ENCODE measurements at regions not wholly inside any gene's neighbourhood (a gene's known extent, or its start where the extent isn't known, plus 50 kb on each side); places are given as distances from the start of the nearest gene placed in this dataset.
"Not testable (repeated sequence)": the region's sequence is repeated elsewhere in the genome, so short reads cannot be mapped to it uniquely, and the experiment has no call there.

- no peak for DNase-seq (ENCODE audit: low spot score)
Measured at GRCh38 chr7:91356915-91357314, 92.7 kb downstream of the FZD1 start.

- peak; percentile 26 for DNase-seq (ENCODE audit: low spot score)
Measured at GRCh38 chr7:91357379-91357778, 93.1 kb downstream of the FZD1 start.

- DNase-seq (ENCODE audit: low spot score): no peak
Measured at GRCh38 chr7:91357901-91358300, 93.7 kb downstream of the FZD1 start.

- no peak for DNase-seq (ENCODE audit: low spot score)
Measured at GRCh38 chr7:91358303-91358702, 94.1 kb downstream of the FZD1 start.

GRCh38 chr7:91365097-91365496 lies 100.9 kb downstream of the FZD1 start:
- not testable (repeated sequence) for DNase-seq (ENCODE audit: low spot score)

- DNase-seq (ENCODE audit: low spot score): no peak
Measured at GRCh38 chr7:91366091-91366490, 101.9 kb downstream of the FZD1 start.

GRCh38 chr7:91367812-91368578 lies 103.8 kb downstream of the FZD1 start:
- DNase-seq (ENCODE audit: low spot score): no peak

- DNase-seq (ENCODE audit: low spot score): no peak
Measured at GRCh38 chr7:91372323-91372722, 108.1 kb downstream of the FZD1 start.

GRCh38 chr7:91373111-91373800 lies 109.0 kb downstream of the FZD1 start:
- no peak for DNase-seq (ENCODE audit: low spot score)

GRCh38 chr7:91374321-91374989 lies 110.2 kb downstream of the FZD1 start:
- no peak for DNase-seq (ENCODE audit: low spot score)

GRCh38 chr7:91375378-91375777 lies 111.1 kb downstream of the FZD1 start:
- DNase-seq (ENCODE audit: low spot score): no peak

GRCh38 chr7:91378131-91378530 lies 113.9 kb downstream of the FZD1 start:
- DNase-seq (ENCODE audit: low spot score): no peak

GRCh38 chr7:91379236-91379635 lies 115.0 kb downstream of the FZD1 start:
- no peak for DNase-seq (ENCODE audit: low spot score)

GRCh38 chr7:91379991-91380390 lies 115.8 kb downstream of the FZD1 start:
- no peak for DNase-seq (ENCODE audit: low spot score)

GRCh38 chr7:91383053-91383904 lies 119.0 kb downstream of the FZD1 start:
- DNase-seq (ENCODE audit: low spot score): no peak

GRCh38 chr7:91383905-91384274 lies 119.7 kb downstream of the FZD1 start:
- no peak for DNase-seq (ENCODE audit: low spot score)

- DNase-seq (ENCODE audit: low spot score): not testable (repeated sequence)
Measured at GRCh38 chr7:91394757-91395156, 130.5 kb downstream of the FZD1 start.

- peak; percentile 67 for DNase-seq (ENCODE audit: low spot score)
Measured at GRCh38 chr7:91395313-91395712, 131.1 kb downstream of the FZD1 start.

- no peak for DNase-seq (ENCODE audit: low spot score)
Measured at GRCh38 chr7:91397096-91397495, 132.9 kb downstream of the FZD1 start.

GRCh38 chr7:91397612-91398011 lies 133.4 kb downstream of the FZD1 start:
- no peak for DNase-seq (ENCODE audit: low spot score)

- no peak for DNase-seq (ENCODE audit: low spot score)
Measured at GRCh38 chr7:91398341-91398740, 134.1 kb downstream of the FZD1 start.

GRCh38 chr7:91405092-91405788 lies 141.0 kb downstream of the FZD1 start:
- no peak for DNase-seq (ENCODE audit: low spot score)

Measured in SW480 (cell line).